ENCODE measurements at regions not wholly inside any gene's neighbourhood (a gene's known extent, or its start where the extent isn't known, plus 50 kb on each side); places are given as distances from the start of the nearest gene placed in this dataset.

DNA sequence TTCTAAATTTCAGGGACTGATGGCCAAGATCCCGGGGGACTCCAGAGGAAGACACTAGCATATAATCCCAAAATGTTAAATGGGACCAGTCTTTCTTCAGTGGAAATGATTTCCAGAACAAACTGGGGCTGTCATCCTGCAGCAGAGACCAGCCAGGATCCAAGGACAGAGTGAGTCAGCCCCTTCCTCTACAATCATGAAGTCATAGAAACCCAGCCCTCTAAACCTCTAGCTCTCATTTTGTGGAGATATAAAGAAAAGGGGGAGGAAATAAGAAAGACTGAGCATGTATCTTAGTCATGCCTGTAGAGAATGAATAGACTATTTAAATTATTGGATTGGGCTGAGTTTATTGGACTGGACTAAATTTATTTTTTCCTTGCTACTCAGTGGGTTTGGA lies 318.3 kb downstream of the AGTPBP1 start:
- no peak for TF ChIP-seq NR3C1 (CRISPR knock-in tag; IDR thresholded peaks at IDR 0.05)
- no peak for TF ChIP-seq POLR2A (conservative IDR thresholded peaks at IDR 0.05)
- TF ChIP-seq STAG1 (CRISPR knock-in tag; IDR thresholded peaks at IDR 0.05; ENCODE audit: borderline replicate concordance), result no peak
- no peak for TF ChIP-seq EWSR1 (IDR thresholded peaks at IDR 0.05; ENCODE audit: borderline replicate concordance, low read depth, partially characterized antibody)
- TF ChIP-seq NONO (IDR thresholded peaks at IDR 0.05; ENCODE audit: low read depth in 2 of 2, low read length in 1 of 2), result no peak
- TF ChIP-seq, protein P1, sequence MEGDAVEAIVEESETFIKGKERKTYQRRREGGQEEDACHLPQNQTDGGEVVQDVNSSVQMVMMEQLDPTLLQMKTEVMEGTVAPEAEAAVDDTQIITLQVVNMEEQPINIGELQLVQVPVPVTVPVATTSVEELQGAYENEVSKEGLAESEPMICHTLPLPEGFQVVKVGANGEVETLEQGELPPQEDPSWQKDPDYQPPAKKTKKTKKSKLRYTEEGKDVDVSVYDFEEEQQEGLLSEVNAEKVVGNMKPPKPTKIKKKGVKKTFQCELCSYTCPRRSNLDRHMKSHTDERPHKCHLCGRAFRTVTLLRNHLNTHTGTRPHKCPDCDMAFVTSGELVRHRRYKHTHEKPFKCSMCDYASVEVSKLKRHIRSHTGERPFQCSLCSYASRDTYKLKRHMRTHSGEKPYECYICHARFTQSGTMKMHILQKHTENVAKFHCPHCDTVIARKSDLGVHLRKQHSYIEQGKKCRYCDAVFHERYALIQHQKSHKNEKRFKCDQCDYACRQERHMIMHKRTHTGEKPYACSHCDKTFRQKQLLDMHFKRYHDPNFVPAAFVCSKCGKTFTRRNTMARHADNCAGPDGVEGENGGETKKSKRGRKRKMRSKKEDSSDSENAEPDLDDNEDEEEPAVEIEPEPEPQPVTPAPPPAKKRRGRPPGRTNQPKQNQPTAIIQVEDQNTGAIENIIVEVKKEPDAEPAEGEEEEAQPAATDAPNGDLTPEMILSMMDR (IDR thresholded peaks at IDR 0.05 in 2 of 3, conservative IDR thresholded peaks at IDR 0.05 in 1 of 3; ENCODE audit: insufficient read depth in 2 of 3, low read depth in 1 of 3, low read length in 3 of 3), result no peak
